Endothelial cell of hepatic sinusoid (primary cell): ENCODE measurements at regions not wholly inside any gene's neighbourhood (a gene's known extent, or its start where the extent isn't known, plus 50 kb on each side); places are given as distances from the start of the nearest gene placed in this dataset.

Experiments used
- in situ Hi-C: cut with HindIII; loops from 2 replicates; pipeline ENCODE4 v1.10.0; 2017; ENCODE audit warnings: low sequenced_read_pairs

- in situ Hi-C loops = no loop called here
Measured at GRCh38 chr21:18931237-18931636, 527.7 kb upstream of the TMPRSS15 start.

- in situ Hi-C loops = no loop called here
Measured at GRCh38 chr21:18937337-18937736, 533.8 kb upstream of the TMPRSS15 start.

- in situ Hi-C loops = no loop called here
Measured at GRCh38 chr21:18940791-18941190, 537.2 kb upstream of the TMPRSS15 start.

- in situ Hi-C loops = no loop called here
Measured at GRCh38 chr21:18950045-18950740, 546.6 kb upstream of the TMPRSS15 start.

GRCh38 chr21:18951271-18952038 lies 547.9 kb upstream of the TMPRSS15 start:
- in situ Hi-C loops = no loop called here

GRCh38 chr21:18954441-18954844 lies 550.9 kb upstream of the TMPRSS15 start:
- in situ Hi-C loops = no loop called here

- in situ Hi-C loops = no loop called here
Measured at GRCh38 chr21:18959817-18960216, 556.2 kb upstream of the TMPRSS15 start.

GRCh38 chr21:18960306-18960705 lies 556.7 kb upstream of the TMPRSS15 start:
- in situ Hi-C loops = no loop called here

- in situ Hi-C loops = no loop called here
Measured at GRCh38 chr21:18970416-18970815, 566.8 kb upstream of the TMPRSS15 start.

- in situ Hi-C loops = no loop called here
Measured at GRCh38 chr21:18970941-18971340, 567.4 kb upstream of the TMPRSS15 start.

- in situ Hi-C loops = no loop called here
Measured at GRCh38 chr21:18985584-18985983, 582.0 kb upstream of the TMPRSS15 start.

GRCh38 chr21:18986197-18986596 lies 582.6 kb upstream of the TMPRSS15 start:
- in situ Hi-C loops = no loop called here

- in situ Hi-C loops = no loop called here
Measured at GRCh38 chr21:18987520-18988026, 584.0 kb upstream of the TMPRSS15 start.

GRCh38 chr21:18989953-18990495 lies 586.4 kb upstream of the TMPRSS15 start:
- in situ Hi-C loops = no loop called here

GRCh38 chr21:18991846-18992245 lies 588.3 kb upstream of the TMPRSS15 start:
- in situ Hi-C loops = no loop called here

- in situ Hi-C loops = no loop called here
Measured at GRCh38 chr21:19010251-19010650, 606.7 kb upstream of the TMPRSS15 start.

GRCh38 chr21:19010996-19011395 lies 607.4 kb upstream of the TMPRSS15 start:
- in situ Hi-C loops = no loop called here

- in situ Hi-C loops = no loop called here
Measured at GRCh38 chr21:19011451-19011850, 607.9 kb upstream of the TMPRSS15 start.

GRCh38 chr21:19013916-19014315 lies 610.3 kb upstream of the TMPRSS15 start:
- in situ Hi-C loops = no loop called here

- in situ Hi-C loops = no loop called here
Measured at GRCh38 chr21:19018529-19018928, 614.9 kb upstream of the TMPRSS15 start.

- in situ Hi-C loops = no loop called here
Measured at GRCh38 chr21:19022978-19023377, 619.4 kb upstream of the TMPRSS15 start.

GRCh38 chr21:19026911-19027310 lies 623.3 kb upstream of the TMPRSS15 start:
- in situ Hi-C loops = no loop called here
